ENCODE measurements at regions not wholly inside any gene's neighbourhood (a gene's known extent, or its start where the extent isn't known, plus 50 kb on each side); places are given as distances from the start of the nearest gene placed in this dataset.

DNA sequence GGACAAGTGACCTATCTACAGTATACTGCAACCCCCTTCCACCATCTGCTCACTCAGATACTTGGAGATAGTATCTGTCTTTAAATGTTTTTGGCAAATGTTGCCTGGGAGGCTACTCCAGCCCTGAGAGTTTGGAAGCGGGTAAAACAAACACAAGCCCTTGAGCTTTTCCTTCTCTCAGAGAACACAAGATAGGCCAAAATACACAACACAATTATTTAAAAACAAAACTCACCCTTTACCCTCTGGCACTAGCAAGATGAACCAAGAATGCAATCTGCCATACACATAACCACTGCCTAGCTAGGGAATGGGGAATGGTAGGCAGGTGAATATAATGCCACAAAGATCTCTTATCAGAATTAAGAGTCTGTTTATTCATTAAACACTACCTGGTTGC, 324.7 kb upstream of the FAM47C start:
- no peak for DNase-seq
- Histone ChIP-seq H2BK5ac (ENCODE audit: insufficient read length, low read length) (no peak overlapping the region), H3K4me2 (ENCODE audit: insufficient read depth, insufficient read length, low read length) (no peak overlapping the region), H3K56ac (ENCODE audit: insufficient read length, low read depth, low read length) (no peak overlapping the region), H3K9me3 (ENCODE audit: control insufficient read depth, low read depth, low read length) (no peaks in the 10 kb centered on the region), H4K5ac (ENCODE audit: insufficient read length, low read depth, low read length) (no peak overlapping the region), H3K23ac (ENCODE audit: insufficient read length, low read depth, low read length) (no peak overlapping the region), H3K27ac (ENCODE audit: insufficient read length, low read depth, low read length) (no peak overlapping the region), H3K14ac (ENCODE audit: insufficient read depth, low read length) (no peak overlapping the region), H2BK120ac (ENCODE audit: low read depth, low read length, poor library complexity, severe bottlenecking) (no peak overlapping the region), H3K9ac (ENCODE audit: extremely low read depth, insufficient read length, low read length) (no peak overlapping the region), H2BK12ac (ENCODE audit: insufficient read length, low read depth, low read length) (no peak overlapping the region), H3K79me2 (ENCODE audit: insufficient read depth, low read length) (no peaks in the 10 kb centered on the region), H4K91ac (ENCODE audit: insufficient read length, low read depth, low read length) (no peak overlapping the region), H3K27me3 (ENCODE audit: insufficient read depth, low read length) (no peaks in the 10 kb centered on the region; the same call in 1 of the 2 replicates), H3K23me2 (ENCODE audit: insufficient read length, low read depth, low read length, poor library complexity, severe bottlenecking) (no peaks in the 10 kb centered on the region), H3K18ac (ENCODE audit: insufficient read length, low read depth, low read length) (no peak overlapping the region), H3K4ac (ENCODE audit: low read depth, low read length) (no peak overlapping the region), H2BK15ac (ENCODE audit: low read depth, low read length) (no peak overlapping the region), H4K20me1 (ENCODE audit: control insufficient read depth, insufficient read depth, insufficient read length) (no peaks in the 10 kb centered on the region), H4K8ac (replicated peaks; ENCODE audit: insufficient read length, low read depth, low read length) (no peak overlapping the region), H3K79me1 (ENCODE audit: insufficient read depth, low read depth, low read length, poor library complexity, severe bottlenecking) (no peaks in the 10 kb centered on the region), H2AK5ac (ENCODE audit: insufficient read length, low read length) (no peak overlapping the region), H2AFZ (ENCODE audit: low read length) (no peak overlapping the region), H2BK20ac (ENCODE audit: low read depth, low read length, poor library complexity, severe bottlenecking) (no peak overlapping the region), H3K4me1 (ENCODE audit: insufficient read depth, low read length) (no peaks in the 10 kb centered on the region), H3T11ph (ENCODE audit: low read length) (no peak overlapping the region)
- H3K27me3 Mint-ChIP-seq (ENCODE audit: low read depth) = no peaks in the 10 kb centered on the region; the same call in 1 of the 2 replicates
- no peak for TF ChIP-seq CTCF (conservative IDR thresholded peaks at IDR 0.05)
- H3K36me3 Mint-ChIP-seq (ENCODE audit: insufficient read depth in 1 of 3, low read depth in 3 of 3) = peaks cover 0 to 2% (median 0%) of the 10 kb centered on the region in 3 experiments; a peak in 1 of 7 replicates
- no peaks in the 10 kb centered on the region for H3K4me1 Mint-ChIP-seq
- no peak overlapping the region for H3K4me3 Mint-ChIP-seq
- no peak overlapping the region for H3K27ac Mint-ChIP-seq
- WGBS (ENCODE audit: extremely low coverage, insufficient read length, low lambda C conversion rate) = no CpG with 5 or more reads among the region's 1 CpG
- H3K9me3 Mint-ChIP-seq = peaks cover 48 to 53% of the 10 kb centered on the region in 2 experiments

Data from H9 (cell line).